T-cell (primary cell): ENCODE measurements at regions not wholly inside any gene's neighbourhood (a gene's known extent, or its start where the extent isn't known, plus 50 kb on each side); places are given as distances from the start of the nearest gene placed in this dataset.

Experiments
- ATAC-seq, 4 experiments: fragments of 200-7000 bp in 3 of 4; fragments of 150-1000 bp in 1 of 4; cut with Tn5 transposase; replicated peaks in 1 of 4; 1 replicate in 3 of 4; 2 replicates in 1 of 4; pipeline ENCODE4 v1.10.0; 2021; ENCODE audit warnings: moderate library complexity in 3 of 4, mild to moderate bottlenecking in 2 of 4, moderate number of reproducible peaks in 1 of 4
- CTCF ChIA-PET, 2 donors: fragments of 300-600 bp; sonication (Branson Sonifier 250); formaldehyde crosslinking; loops; one replicate each; lab custom pipeline; 2022; ENCODE audit warnings: antibody characterized with exemption in 2 of 2; lab: Charles Lee
- POLR2A ChIA-PET, 2 donors: fragments of 300-600 bp; sonication (Branson Sonifier 250); formaldehyde crosslinking; loops; one replicate each; lab custom pipeline; 2022; ENCODE audit warnings: antibody characterized with exemption in 2 of 2; lab: Charles Lee
- DNase-seq, 35 experiments: peaks; one replicate each; pipeline versions ENCODE4 v3.0.0 to v3.0.0-alpha.2; 2013 to 2023
- H3K27ac ChIP-seq: one replicate; pipeline ENCODE4 v1.5.1; 2013; ENCODE audit warnings: low read length
- H3K27me3 ChIP-seq, 2 experiments: replicated peaks in 1 of 2; 1 replicate in 1 of 2; 2 replicates in 1 of 2; pipeline versions ENCODE4 v1.6.1 to v1.7.0; 2013; ENCODE audit warnings: low read length in 1 of 2, mixed read lengths in 1 of 2; ENCODE audit not compliant: control insufficient read depth in 2 of 2, insufficient read depth in 2 of 2; ENCODE audit errors: extremely low read depth in 1 of 2
- H3K36me3 ChIP-seq, 2 donors: 1 replicate in 1 of 2; 2 replicates in 1 of 2; pipeline versions ENCODE4 v1.6.1 to v1.7.0; 2013; ENCODE audit warnings: low read length in 1 of 2; ENCODE audit not compliant: control insufficient read depth in 2 of 2, insufficient read depth in 1 of 2; ENCODE audit errors: extremely low read depth in 1 of 2
- H3K4me1 ChIP-seq, 2 experiments: 1 replicate in 1 of 2; 2 replicates in 1 of 2; pipeline versions ENCODE4 v1.6.1 to v1.7.0; 2013; ENCODE audit warnings: low read length in 2 of 2, mixed read lengths in 1 of 2; ENCODE audit not compliant: insufficient read depth in 2 of 2, control insufficient read depth in 1 of 2; ENCODE audit errors: extremely low read depth in 1 of 2
- H3K4me3 ChIP-seq, 2 donors: 1 replicate in 1 of 2; 2 replicates in 1 of 2; pipeline versions ENCODE4 v1.5.1 to v1.7.0; 2013; ENCODE audit warnings: mild to moderate bottlenecking in 2 of 2, low read length in 1 of 2, moderate library complexity in 1 of 2; ENCODE audit not compliant: control insufficient read depth in 1 of 2; ENCODE audit errors: extremely low read depth in 1 of 2
- H3K9me3 ChIP-seq: 2 replicates; pipeline ENCODE4 v1.7.0; 2013
- H3K27ac Mint-ChIP-seq, 2 donors: one replicate each; pipeline ENCODE4 v1.8.0; 2020 to 2021; ENCODE audit warnings: mild to moderate bottlenecking in 2 of 2, mixed read lengths in 2 of 2
- H3K27me3 Mint-ChIP-seq, 2 donors: one replicate each; pipeline ENCODE4 v1.8.0; 2021 to 2022; ENCODE audit warnings: mixed read lengths in 2 of 2
- H3K36me3 Mint-ChIP-seq: one replicate; pipeline ENCODE4 v1.8.0; 2021; ENCODE audit warnings: mixed read lengths
- H3K4me1 Mint-ChIP-seq, 3 donors: one replicate each; pipeline ENCODE4 v1.8.0; 2020 to 2022; ENCODE audit warnings: mixed read lengths in 3 of 3, mild to moderate bottlenecking in 1 of 3
- H3K4me3 Mint-ChIP-seq, 3 donors: one replicate each; pipeline ENCODE4 v1.8.0; 2020 to 2022; ENCODE audit warnings: mild to moderate bottlenecking in 3 of 3, mixed read lengths in 3 of 3, moderate library complexity in 3 of 3
- H3K9me3 Mint-ChIP-seq, 3 donors: one replicate each; pipeline ENCODE4 v1.8.0; 2020 to 2022; ENCODE audit warnings: mixed read lengths in 3 of 3
- WGBS: methylation state at CpG from one replicate; pipeline ENCODE4 v1.1.5; 2013; ENCODE audit warnings: missing lambda C conversion rate; ENCODE audit not compliant: insufficient coverage; 5-methylcytosine and 5-hydroxymethylcytosine counted together

DNA sequence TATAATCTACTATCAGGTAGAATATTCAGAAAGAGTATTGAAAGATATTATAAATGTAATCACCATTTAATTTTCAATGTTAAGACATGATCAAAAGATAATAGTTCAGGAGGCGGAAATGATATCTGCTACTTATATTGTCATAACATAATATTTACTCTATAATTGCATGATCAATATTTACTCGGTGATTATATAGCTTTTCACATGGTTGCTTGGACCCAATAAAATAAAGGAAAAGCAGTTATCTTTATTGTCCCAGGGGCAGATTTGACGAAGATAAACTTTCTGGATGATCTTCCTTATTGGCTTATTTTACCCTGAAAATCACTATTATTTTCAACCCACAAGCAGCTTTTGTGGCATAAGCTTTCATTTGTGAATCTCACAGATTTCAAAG lies 350.4 kb downstream of the HACE1 start:
- Histone ChIP-seq H3K27ac (no peak overlapping the region), H3K36me3 (no peaks in the 10 kb centered on the region), H3K27me3 (peaks cover 0 to 2% of the 10 kb centered on the region in 2 experiments), H3K9me3 (no peaks in the 10 kb centered on the region), H3K4me3 (no peak overlapping the region), H3K4me1 (no peaks in the 10 kb centered on the region)
- no peak for DNase-seq
- no peak for ATAC-seq
- CTCF ChIA-PET = interaction anchor here in 1 of 2 donors (0.6 kb wide), 1 partner anchor 10 kb away, joined by 3 read pairs; no protein-coding TSS in a partner anchor
- 80% methylated on average over 1 of the region's 3 CpGs for WGBS
- POLR2A ChIA-PET = no interaction called here
- no peaks in the 10 kb centered on the region for H3K4me1 Mint-ChIP-seq
- H3K4me3 Mint-ChIP-seq = no peak overlapping the region
- H3K27ac Mint-ChIP-seq = no peak overlapping the region
- peaks cover 0 to 28% of the 10 kb centered on the region in 2 donors for H3K27me3 Mint-ChIP-seq
- no peaks in the 10 kb centered on the region for H3K9me3 Mint-ChIP-seq
- H3K36me3 Mint-ChIP-seq = no peaks in the 10 kb centered on the region

DNA sequence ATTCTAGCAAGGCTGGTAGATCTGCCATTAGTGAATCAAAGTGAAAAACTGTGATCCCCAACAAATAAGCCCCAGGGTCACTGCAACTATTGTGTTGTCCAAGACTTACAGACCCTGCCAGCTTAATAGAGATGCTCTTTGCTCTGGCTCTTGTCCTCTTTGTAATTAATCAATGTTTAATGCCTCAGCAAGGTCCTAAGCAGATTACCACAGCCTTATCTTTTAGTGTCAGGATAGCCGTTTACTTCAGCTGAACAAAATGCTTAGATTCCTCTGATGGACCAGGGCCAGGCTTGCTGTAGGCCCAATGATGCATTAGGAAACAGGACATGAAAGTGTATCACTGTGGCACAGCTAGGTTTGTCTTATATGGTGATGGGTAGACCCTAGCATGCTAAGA lies 353.3 kb downstream of the HACE1 start:
- ChIA-PET POLR2A (no interaction called here), CTCF (no interaction called here)
- Mint-ChIP-seq H3K4me1 (no peaks in the 10 kb centered on the region), H3K27me3 (peaks cover 0 to 17% of the 10 kb centered on the region in 2 donors), H3K9me3 (no peaks in the 10 kb centered on the region), H3K27ac (no peak overlapping the region), H3K36me3 (no peaks in the 10 kb centered on the region), H3K4me3 (no peak overlapping the region)
- no peaks in the 10 kb centered on the region for H3K4me1 ChIP-seq
- H3K9me3 ChIP-seq = no peaks in the 10 kb centered on the region
- peaks cover 0 to 2% of the 10 kb centered on the region in 2 experiments for H3K27me3 ChIP-seq
- ATAC-seq (no peak), DNase-seq (no peak)
- WGBS = no CpG with 5 or more reads among the region's 1 CpG
- H3K4me3 ChIP-seq = no peak overlapping the region
- H3K36me3 ChIP-seq = no peaks in the 10 kb centered on the region
- H3K27ac ChIP-seq = no peak overlapping the region

- H3K27me3 Mint-ChIP-seq = peaks cover 0 to 17% of the 10 kb centered on the region in 2 donors
- ChIA-PET POLR2A (no interaction called here), CTCF (no interaction called here)
- no peaks in the 10 kb centered on the region for H3K36me3 Mint-ChIP-seq
- no peaks in the 10 kb centered on the region for H3K36me3 ChIP-seq
- no peaks in the 10 kb centered on the region for H3K4me1 ChIP-seq
- no peak overlapping the region for H3K4me3 Mint-ChIP-seq
- no peaks in the 10 kb centered on the region for H3K9me3 ChIP-seq
- no peak overlapping the region for H3K4me3 ChIP-seq
- ATAC-seq (no peak), DNase-seq (no peak)
- WGBS = 70% methylated on average over 2 of the region's 2 CpGs
- H3K27ac Mint-ChIP-seq = no peak overlapping the region
- no peak overlapping the region for H3K27ac ChIP-seq
- H3K4me1 Mint-ChIP-seq = no peaks in the 10 kb centered on the region
- H3K9me3 Mint-ChIP-seq = no peaks in the 10 kb centered on the region
- H3K27me3 ChIP-seq = peaks cover 0 to 2% of the 10 kb centered on the region in 2 experiments
Observed at GRCh38 chr6:104505838-104506237, 353.9 kb downstream of the HACE1 start.

DNA sequence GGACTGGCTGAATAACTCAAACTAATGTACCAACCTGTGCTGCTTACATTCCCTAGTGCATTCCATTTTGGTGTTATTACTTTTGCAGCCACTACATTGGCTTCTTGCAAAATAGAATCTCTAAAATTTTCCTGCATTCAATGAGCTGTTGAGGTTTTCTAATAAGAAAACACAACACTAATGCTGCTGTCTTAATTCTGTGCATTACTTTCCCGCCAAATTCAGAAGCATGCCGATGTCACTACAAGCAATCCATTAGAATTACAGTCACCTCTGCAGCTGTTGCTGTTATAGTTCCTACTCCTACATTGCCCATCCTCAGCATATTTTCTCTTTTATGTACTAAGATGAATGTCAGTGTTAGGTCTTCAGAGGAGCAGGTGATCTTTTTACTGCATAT lies 359.5 kb downstream of the HACE1 start:
- CTCF ChIA-PET = interaction anchor here in 1 of 2 donors (0.6 kb wide), 1 partner anchor 1723 kb away, joined by 3 read pairs; no protein-coding TSS in a partner anchor
- Mint-ChIP-seq H3K36me3 (no peaks in the 10 kb centered on the region), H3K4me1 (no peaks in the 10 kb centered on the region), H3K9me3 (no peaks in the 10 kb centered on the region), H3K27me3 (peaks cover 1 to 4% of the 10 kb centered on the region in 2 donors), H3K27ac (no peak overlapping the region), H3K4me3 (no peak overlapping the region)
- no peaks in the 10 kb centered on the region for H3K27me3 ChIP-seq
- no CpG with 5 or more reads among the region's 2 CpGs for WGBS
- H3K9me3 ChIP-seq = no peaks in the 10 kb centered on the region
- H3K4me1 ChIP-seq = no peaks in the 10 kb centered on the region
- H3K4me3 ChIP-seq = no peak overlapping the region
- H3K36me3 ChIP-seq = no peaks in the 10 kb centered on the region
- no peak for ATAC-seq
- POLR2A ChIA-PET = no interaction called here
- DNase-seq = no peak
- H3K27ac ChIP-seq = no peak overlapping the region

GRCh38 chr6:104486035-104486434 lies 373.7 kb downstream of the HACE1 start:
- Histone ChIP-seq H3K27ac (no peak overlapping the region), H3K9me3 (no peaks in the 10 kb centered on the region), H3K4me3 (no peak overlapping the region), H3K27me3 (peaks cover 2 to 4% of the 10 kb centered on the region in 2 experiments), H3K4me1 (no peaks in the 10 kb centered on the region), H3K36me3 (no peaks in the 10 kb centered on the region)
- ATAC-seq (no peak), DNase-seq (no peak)
- Mint-ChIP-seq H3K27ac (no peak overlapping the region), H3K27me3 (no peaks in the 10 kb centered on the region), H3K36me3 (no peaks in the 10 kb centered on the region), H3K4me3 (no peak overlapping the region), H3K4me1 (no peaks in the 10 kb centered on the region), H3K9me3 (no peaks in the 10 kb centered on the region)
- CTCF ChIA-PET = no interaction called here
- POLR2A ChIA-PET = no interaction called here
- WGBS = 83% methylated on average over 1 of the region's 3 CpGs

DNA sequence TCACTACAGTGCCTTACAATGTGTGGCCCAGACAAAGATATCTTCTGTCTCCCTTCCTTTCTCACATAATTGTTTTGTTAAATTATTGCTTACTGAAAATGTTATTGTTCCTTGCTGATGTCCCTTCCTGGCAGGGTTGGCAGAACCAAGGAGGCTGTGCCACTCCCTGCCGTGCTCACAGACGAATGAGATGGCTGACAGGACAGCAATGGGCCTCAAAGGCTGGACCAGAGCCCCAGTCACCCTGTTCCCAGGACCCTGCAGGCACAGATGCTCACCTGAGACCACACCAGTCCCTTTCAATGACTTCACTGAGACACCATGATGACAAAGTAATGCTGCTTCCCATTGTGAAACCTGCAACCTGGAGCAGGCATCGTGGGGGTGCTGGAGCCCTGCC lies 375.1 kb downstream of the HACE1 start:
- Histone ChIP-seq H3K4me1 (no peaks in the 10 kb centered on the region), H3K36me3 (no peaks in the 10 kb centered on the region), H3K27me3 (peaks cover 2 to 4% of the 10 kb centered on the region in 2 experiments), H3K4me3 (no peak overlapping the region), H3K9me3 (no peaks in the 10 kb centered on the region), H3K27ac (no peak overlapping the region)
- no peak for DNase-seq
- Mint-ChIP-seq H3K27me3 (no peaks in the 10 kb centered on the region), H3K4me3 (no peak overlapping the region), H3K27ac (no peak overlapping the region), H3K36me3 (no peaks in the 10 kb centered on the region), H3K4me1 (no peaks in the 10 kb centered on the region), H3K9me3 (no peaks in the 10 kb centered on the region)
- ChIA-PET POLR2A (no interaction called here), CTCF (no interaction called here)
- WGBS = 77% methylated on average over 3 of the region's 3 CpGs
- ATAC-seq = no peak

- H3K4me1 ChIP-seq = no peaks in the 10 kb centered on the region
- Mint-ChIP-seq H3K4me3 (no peak overlapping the region), H3K36me3 (no peaks in the 10 kb centered on the region), H3K27ac (no peak overlapping the region), H3K27me3 (no peaks in the 10 kb centered on the region), H3K9me3 (no peaks in the 10 kb centered on the region), H3K4me1 (no peaks in the 10 kb centered on the region)
- no peaks in the 10 kb centered on the region for H3K36me3 ChIP-seq
- no peaks in the 10 kb centered on the region for H3K9me3 ChIP-seq
- CTCF ChIA-PET = no interaction called here
- no CpG with 5 or more reads among the region's 1 CpG for WGBS
- H3K27me3 ChIP-seq = peaks cover 2 to 4% of the 10 kb centered on the region in 2 experiments
- no peak overlapping the region for H3K4me3 ChIP-seq
- ATAC-seq (no peak), DNase-seq (no peak)
- POLR2A ChIA-PET = no interaction called here
- no peak overlapping the region for H3K27ac ChIP-seq
Observed at GRCh38 chr6:104484191-104484590, 375.5 kb downstream of the HACE1 start.
